Upper lobe of left lung (tissue), 6 donors: ENCODE measurements at regions not wholly inside any gene's neighbourhood (a gene's known extent, or its start where the extent isn't known, plus 50 kb on each side); places are given as distances from the start of the nearest gene placed in this dataset.

Experiments
- ATAC-seq, 2 donors: fragments of 200-7000 bp; cut with Tn5 transposase; one replicate each; pipeline ENCODE4 v1.9.1; 2022; ENCODE audit warnings: mild to moderate bottlenecking in 2 of 2, moderate library complexity in 2 of 2; ENCODE audit not compliant: low FRiP score in 2 of 2
- DNase-seq, 2 donors: peaks; one replicate each; pipeline ENCODE4 v3.0.0-alpha.2; 2019 to 2020
- H3K27ac ChIP-seq, 4 donors: fragments of 200-600 bp; sonication (generic); one replicate each; pipeline ENCODE4 v1.5.1; 2016 to 2019
- H3K27me3 ChIP-seq, 4 donors: fragments of 200-600 bp; sonication (generic); one replicate each; pipeline ENCODE4 v1.5.1; 2017 to 2019
- H3K36me3 ChIP-seq, 4 donors: fragments of 200-600 bp; sonication (generic); one replicate each; pipeline ENCODE4 v1.5.1; 2016 to 2019
- H3K4me1 ChIP-seq, 4 donors: fragments of 200-600 bp; sonication (generic); one replicate each; pipeline ENCODE4 v1.5.1; 2018 to 2019
- H3K4me3 ChIP-seq, 4 donors: fragments of 200-600 bp; sonication (generic); one replicate each; pipeline ENCODE4 v1.5.1; 2017 to 2019; ENCODE audit warnings: mild to moderate bottlenecking in 2 of 4, moderate library complexity in 1 of 4
- H3K9me3 ChIP-seq, 4 donors: fragments of 200-600 bp; sonication (generic); one replicate each; pipeline ENCODE4 v1.5.1; 2018 to 2019
- EP300 ChIP-seq, 4 donors: sonication (generic); formaldehyde crosslinking; IDR thresholded peaks; one replicate each; pipeline ENCODE4 v1.5.1; 2017; ENCODE audit warnings: antibody characterized with exemption in 4 of 4, control low read depth in 2 of 4
- POLR2A ChIP-seq, 4 donors: fragments of 450-650 bp; IDR thresholded peaks; one replicate each; pipeline ENCODE4 v1.5.1; 2016 to 2017; ENCODE audit warnings: antibody characterized with exemption in 4 of 4, mild to moderate bottlenecking in 2 of 4
- POLR2AphosphoS5 ChIP-seq, 2 donors: sonication (generic); formaldehyde crosslinking; IDR thresholded peaks; one replicate each; pipeline ENCODE4 v1.5.1; 2017; ENCODE audit warnings: antibody characterized with exemption in 2 of 2
- whole genome bisulfite sequencing, 2 donors: methylation state at CpG; one replicate each; pipeline ENCODE4 v1.1.5; 2017 to 2018; 5-methylcytosine and 5-hydroxymethylcytosine counted together
- TF ChIP-seq, protein P1 (sequence below), 6 experiments: fragments of 450-650 bp in 4 of 6; fragments of 200-600 bp in 2 of 6; sonication (generic) in 2 of 6; IDR thresholded peaks; one replicate each; pipeline ENCODE4 v1.5.1; 2016 to 2019; ENCODE audit warnings: antibody characterized with exemption in 6 of 6
- donor health status: DM: no; HTN: no; CAD: no; lungs with moderate emphysema.
- donor health status: DM: no; HTN: yes; CAD: no; lungs with severe emphysema.

DNA sequence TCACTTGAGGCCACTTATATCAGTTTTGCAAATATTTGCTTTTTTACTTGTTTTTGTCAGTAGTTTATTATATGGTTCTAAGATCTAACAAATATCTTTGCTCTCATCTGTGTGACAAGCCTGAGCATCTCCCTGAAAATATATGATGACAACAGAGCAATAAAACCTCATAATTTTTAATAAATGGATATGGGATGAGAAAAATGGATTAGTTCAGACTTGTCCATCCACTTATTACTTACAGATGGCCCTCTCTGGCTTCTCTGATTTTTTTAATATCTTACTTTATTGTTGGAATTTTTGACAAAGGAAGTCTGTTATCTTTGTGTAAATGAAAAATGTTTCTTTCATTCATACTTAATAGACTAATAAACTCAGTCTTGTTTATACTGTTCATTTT lies 491.4 kb upstream of the RAG2 start:
- Histone ChIP-seq H3K27me3 (no peaks in the 10 kb centered on the region), H3K4me1 (no peaks in the 10 kb centered on the region), H3K27ac (no peak overlapping the region), H3K9me3 (no peaks in the 10 kb centered on the region), H3K36me3 (no peaks in the 10 kb centered on the region), H3K4me3 (no peak overlapping the region)
- DNase-seq: no peak
- TF ChIP-seq, protein P1, sequence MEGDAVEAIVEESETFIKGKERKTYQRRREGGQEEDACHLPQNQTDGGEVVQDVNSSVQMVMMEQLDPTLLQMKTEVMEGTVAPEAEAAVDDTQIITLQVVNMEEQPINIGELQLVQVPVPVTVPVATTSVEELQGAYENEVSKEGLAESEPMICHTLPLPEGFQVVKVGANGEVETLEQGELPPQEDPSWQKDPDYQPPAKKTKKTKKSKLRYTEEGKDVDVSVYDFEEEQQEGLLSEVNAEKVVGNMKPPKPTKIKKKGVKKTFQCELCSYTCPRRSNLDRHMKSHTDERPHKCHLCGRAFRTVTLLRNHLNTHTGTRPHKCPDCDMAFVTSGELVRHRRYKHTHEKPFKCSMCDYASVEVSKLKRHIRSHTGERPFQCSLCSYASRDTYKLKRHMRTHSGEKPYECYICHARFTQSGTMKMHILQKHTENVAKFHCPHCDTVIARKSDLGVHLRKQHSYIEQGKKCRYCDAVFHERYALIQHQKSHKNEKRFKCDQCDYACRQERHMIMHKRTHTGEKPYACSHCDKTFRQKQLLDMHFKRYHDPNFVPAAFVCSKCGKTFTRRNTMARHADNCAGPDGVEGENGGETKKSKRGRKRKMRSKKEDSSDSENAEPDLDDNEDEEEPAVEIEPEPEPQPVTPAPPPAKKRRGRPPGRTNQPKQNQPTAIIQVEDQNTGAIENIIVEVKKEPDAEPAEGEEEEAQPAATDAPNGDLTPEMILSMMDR (IDR thresholded peaks at IDR 0.05): no peak
- TF ChIP-seq POLR2A (IDR thresholded peaks at IDR 0.05) (no peak), POLR2AphosphoS5 (IDR thresholded peaks at IDR 0.05) (no peak), EP300 (IDR thresholded peaks at IDR 0.05) (no peak)
- ATAC-seq: no peak

DNA sequence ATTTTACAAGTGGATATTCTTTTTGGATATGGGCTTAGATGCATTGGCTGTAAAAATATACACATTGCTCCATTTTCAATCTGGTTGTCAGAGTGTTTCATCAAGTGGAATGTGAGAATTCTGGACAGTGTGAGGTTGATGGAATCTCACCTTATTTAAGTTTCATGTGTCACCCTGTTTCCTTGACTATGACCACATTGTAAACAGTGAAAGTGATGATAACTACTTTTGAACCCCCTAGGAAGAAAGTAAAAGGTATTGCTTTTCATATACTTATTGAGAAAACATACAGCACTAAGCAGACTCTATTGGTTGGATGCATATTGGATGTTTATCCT lies 490.5 kb upstream of the RAG2 start:
- no peak overlapping the region for H3K4me3 ChIP-seq
- ATAC-seq (no peak), DNase-seq (no peak)
- H3K4me1 ChIP-seq: no peaks in the 10 kb centered on the region
- no peaks in the 10 kb centered on the region for H3K27me3 ChIP-seq
- no peak overlapping the region for H3K27ac ChIP-seq
- H3K36me3 ChIP-seq: no peaks in the 10 kb centered on the region
- TF ChIP-seq, protein P1 (IDR thresholded peaks at IDR 0.05): no peak
- TF ChIP-seq EP300 (IDR thresholded peaks at IDR 0.05) (no peak), POLR2A (IDR thresholded peaks at IDR 0.05) (no peak), POLR2AphosphoS5 (IDR thresholded peaks at IDR 0.05) (no peak)
- no peaks in the 10 kb centered on the region for H3K9me3 ChIP-seq

DNA sequence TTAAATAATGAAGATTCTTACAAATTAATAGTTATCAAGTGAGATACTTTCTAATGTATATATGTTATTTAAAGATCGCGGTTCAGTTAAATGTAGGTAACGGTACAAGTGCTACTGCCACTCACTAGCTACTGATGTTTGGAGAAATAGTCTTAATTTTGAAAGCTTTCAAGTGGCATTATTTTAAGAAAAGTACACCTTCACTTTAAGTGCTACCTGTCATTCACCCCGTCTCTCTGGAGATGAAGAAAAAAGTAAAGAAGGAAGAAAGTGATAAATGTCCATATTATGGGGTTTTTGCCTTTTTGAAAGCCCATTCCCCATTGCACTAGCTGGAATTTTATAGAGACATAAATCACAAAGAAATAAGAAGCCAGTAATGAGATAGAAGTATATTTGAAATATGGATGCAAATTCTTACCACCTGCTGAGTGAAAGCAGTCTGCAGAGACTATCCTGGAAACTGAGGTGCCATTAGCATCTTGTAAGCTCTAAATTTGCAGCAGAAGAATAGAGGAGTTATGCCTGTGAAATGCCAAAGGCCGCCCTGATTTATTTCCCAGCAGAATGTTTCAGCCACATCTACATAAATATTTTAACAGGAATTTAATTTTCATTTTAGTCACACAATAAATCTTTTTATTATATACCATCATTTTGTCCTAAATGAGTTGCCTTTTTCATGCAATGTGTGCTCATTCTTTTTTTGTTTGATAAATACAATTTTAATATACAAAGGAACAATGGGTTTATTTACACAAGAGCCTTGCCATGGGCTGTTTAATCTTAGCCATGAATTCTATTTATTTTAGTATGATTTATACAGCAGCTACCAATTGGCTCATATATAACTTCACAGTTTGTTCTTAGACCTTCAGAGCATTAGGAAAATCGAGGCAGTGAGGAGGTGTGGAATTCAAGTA lies 489.9 kb upstream of the RAG2 start:
- 66 to 74% methylated on average over 6 of the region's 6 CpGs for WGBS, 2 donors
- ATAC-seq (no peak), DNase-seq (no peak)
- Histone ChIP-seq H3K27me3 (no peaks in the 10 kb centered on the region), H3K27ac (no peak overlapping the region), H3K4me1 (no peaks in the 10 kb centered on the region), H3K4me3 (no peak overlapping the region), H3K36me3 (no peaks in the 10 kb centered on the region), H3K9me3 (no peaks in the 10 kb centered on the region)
- no peak for TF ChIP-seq EP300 (IDR thresholded peaks at IDR 0.05)
- no peak for TF ChIP-seq POLR2A (IDR thresholded peaks at IDR 0.05)
- TF ChIP-seq POLR2AphosphoS5 (IDR thresholded peaks at IDR 0.05): no peak
- TF ChIP-seq, protein P1 (IDR thresholded peaks at IDR 0.05): no peak

DNA sequence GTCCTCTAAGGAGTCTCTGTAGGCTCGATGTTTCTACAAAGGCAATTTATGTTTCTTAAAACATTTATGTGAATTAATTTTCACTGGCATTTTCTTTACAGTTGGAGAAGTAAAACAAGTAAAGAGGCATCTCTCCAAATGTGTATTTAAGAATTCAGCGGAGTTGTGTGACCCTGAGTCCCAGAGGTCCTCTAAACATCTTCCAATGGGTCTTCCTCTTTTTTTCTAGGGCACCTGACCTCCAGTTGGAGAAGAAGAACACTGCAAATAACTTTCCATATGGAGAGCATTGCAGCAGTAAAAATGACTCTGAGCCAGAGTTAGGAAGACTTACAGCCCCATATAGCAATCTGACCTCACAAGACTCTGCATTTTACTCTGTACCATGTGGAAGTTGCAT lies 480.5 kb upstream of the RAG2 start:
- Histone ChIP-seq H3K9me3 (no peaks in the 10 kb centered on the region), H3K36me3 (no peaks in the 10 kb centered on the region), H3K27me3 (no peaks in the 10 kb centered on the region), H3K4me1 (no peaks in the 10 kb centered on the region), H3K4me3 (no peak overlapping the region), H3K27ac (no peak overlapping the region)
- 79 to 92% methylated on average over 2 of the region's 2 CpGs for WGBS, 2 donors
- no peak for ATAC-seq
- no peak for TF ChIP-seq EP300 (IDR thresholded peaks at IDR 0.05)
- TF ChIP-seq, protein P1 (IDR thresholded peaks at IDR 0.05): no peak
- TF ChIP-seq POLR2A (IDR thresholded peaks at IDR 0.05): no peak
- no peak for TF ChIP-seq POLR2AphosphoS5 (IDR thresholded peaks at IDR 0.05)
- no peak for DNase-seq

DNA sequence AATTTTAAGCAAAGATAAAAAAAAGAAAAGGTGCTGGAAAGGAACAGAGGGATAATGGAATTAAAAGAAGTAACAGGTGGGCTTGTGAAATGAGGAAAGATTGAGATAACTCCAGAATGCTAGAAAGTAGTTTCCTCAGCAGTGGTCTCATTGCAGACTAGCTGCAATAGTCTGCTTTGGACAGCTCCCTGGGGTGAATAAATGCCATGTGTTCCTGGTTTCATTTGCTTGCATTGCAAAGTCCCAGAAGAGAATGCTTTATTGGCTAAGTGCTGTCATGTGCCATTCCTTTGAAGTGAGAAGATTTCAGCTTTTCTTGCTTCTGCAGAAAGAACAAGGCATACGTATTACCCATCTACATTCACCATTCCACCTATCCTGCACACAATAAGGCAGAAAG lies 478.8 kb upstream of the RAG2 start:
- Histone ChIP-seq H3K4me1 (no peaks in the 10 kb centered on the region), H3K27ac (no peak overlapping the region), H3K4me3 (no peak overlapping the region), H3K36me3 (no peaks in the 10 kb centered on the region), H3K27me3 (no peaks in the 10 kb centered on the region), H3K9me3 (no peaks in the 10 kb centered on the region)
- no peak for ATAC-seq
- WGBS, 2 donors: 58 to 62% methylated on average over 1 of the region's 1 CpG
- TF ChIP-seq POLR2AphosphoS5 (IDR thresholded peaks at IDR 0.05) (no peak), EP300 (IDR thresholded peaks at IDR 0.05) (no peak), POLR2A (IDR thresholded peaks at IDR 0.05) (no peak)
- TF ChIP-seq, protein P1 (IDR thresholded peaks at IDR 0.05): no peak
- no peak for DNase-seq
